ENCODE measurements at regions not wholly inside any gene's neighbourhood (a gene's known extent, or its start where the extent isn't known, plus 50 kb on each side); places are given as distances from the start of the nearest gene placed in this dataset.

- intact Hi-C loops (cut with micrococcal nuclease): no loop called here
These were observed 55.9 kb upstream of the PROX1 start for GRCh38 chr1:213931836-213932235.

GRCh38 chr1:213933336-213933735 lies 54.4 kb upstream of the PROX1 start:
- intact Hi-C loops (cut with micrococcal nuclease): no loop called here

GRCh38 chr1:213934649-213935048 lies 53.1 kb upstream of the PROX1 start:
- intact Hi-C loops (cut with micrococcal nuclease): no loop called here

DNA sequence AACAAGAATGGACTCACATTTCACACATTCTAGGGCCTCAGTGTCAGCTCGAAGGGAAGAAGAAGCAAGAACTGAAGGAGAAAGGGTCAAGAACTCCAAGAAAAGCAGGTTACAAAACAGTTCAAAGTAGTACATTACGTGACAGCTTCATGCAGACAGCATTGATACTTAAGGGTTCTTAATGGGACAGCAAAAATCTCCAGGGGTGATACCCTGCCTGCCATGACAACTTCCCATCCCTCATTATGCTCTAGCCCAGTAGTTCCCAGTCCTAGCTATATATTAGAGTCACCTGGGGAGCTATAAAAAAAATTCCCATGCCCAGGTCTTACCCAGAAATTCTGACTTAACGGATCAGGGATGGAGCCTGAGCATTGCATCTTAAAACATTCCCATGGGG lies 51.2 kb upstream of the PROX1 start:
- intact Hi-C loops (cut with micrococcal nuclease): no loop called here

Measured in T-helper 2 cell treated with Interferon-gamma antibody and Interleukin-4, amounts not matched to agents 100 ng/mL and 5 ng/mL, for 36 hours (primary cell).